MCF 10A (cell line): ENCODE measurements at regions not wholly inside any gene's neighbourhood (a gene's known extent, or its start where the extent isn't known, plus 50 kb on each side); places are given as distances from the start of the nearest gene placed in this dataset.

ENCODE experiments used
- BruUV-seq: library from RNA; stranded (reverse); fragments of 400-500 nt; replicated peaks from 2 replicates; lab custom pipeline; 2021; lab: Mats Ljungman, UMichigan
- CTCF ChIA-PET: fragments of 300-600 bp; sonication (Branson Sonifier 250); formaldehyde crosslinking; extraction: SDS; loops from one replicate; lab custom pipeline; 2021; ENCODE audit warnings: antibody characterized with exemption, inconsistent platforms; lab: Yijun Ruan, JAX
- POLR2A ChIA-PET: fragments of 300-600, 350-650 bp; sonication (Branson Sonifier 250); formaldehyde crosslinking; extraction: SDS; loops from one replicate; lab custom pipeline; 2020; ENCODE audit warnings: antibody characterized with exemption, inconsistent platforms; lab: Yijun Ruan, JAX
- DNase-seq: peaks from one replicate; pipeline ENCODE4 v3.0.0-alpha.2; 2018; ENCODE audit not compliant: unreplicated experiment
- H3K27ac Mint-ChIP-seq: one replicate; pipeline ENCODE4 v1.8.0; 2022; ENCODE audit warnings: mild to moderate bottlenecking, low read depth, mixed read lengths; ENCODE audit not compliant: unreplicated experiment
- H3K27me3 Mint-ChIP-seq: one replicate; pipeline ENCODE4 v1.8.0; 2022; ENCODE audit warnings: mixed read lengths; ENCODE audit not compliant: insufficient read depth, unreplicated experiment
- H3K36me3 Mint-ChIP-seq: one replicate; pipeline ENCODE4 v1.8.0; 2022; ENCODE audit warnings: mild to moderate bottlenecking, moderate library complexity, mixed read lengths; ENCODE audit not compliant: insufficient read depth, unreplicated experiment
- H3K4me1 Mint-ChIP-seq: one replicate; pipeline ENCODE4 v1.8.0; 2022; ENCODE audit warnings: mixed read lengths; ENCODE audit not compliant: insufficient read depth, unreplicated experiment
- H3K4me3 Mint-ChIP-seq: one replicate; pipeline ENCODE4 v1.8.0; 2022; ENCODE audit warnings: mild to moderate bottlenecking, moderate library complexity, mixed read lengths; ENCODE audit not compliant: unreplicated experiment
- H3K9me3 Mint-ChIP-seq: one replicate; pipeline ENCODE4 v1.8.0; 2022; ENCODE audit warnings: mixed read lengths; ENCODE audit not compliant: unreplicated experiment
- intact Hi-C: fragments of 100-400 bp; cut with micrococcal nuclease; formaldehyde crosslinking; loops from 2 replicates; pipeline ENCODE4 v1.14.1; 2022
- TF ChIP-seq, protein P1 (sequence below): fragments of 200-600 bp; IDR thresholded peaks from one replicate; pipeline ENCODE4 v1.8.0; 2022; ENCODE audit warnings: antibody characterized with exemption, mild to moderate bottlenecking; ENCODE audit not compliant: unreplicated experiment

DNA sequence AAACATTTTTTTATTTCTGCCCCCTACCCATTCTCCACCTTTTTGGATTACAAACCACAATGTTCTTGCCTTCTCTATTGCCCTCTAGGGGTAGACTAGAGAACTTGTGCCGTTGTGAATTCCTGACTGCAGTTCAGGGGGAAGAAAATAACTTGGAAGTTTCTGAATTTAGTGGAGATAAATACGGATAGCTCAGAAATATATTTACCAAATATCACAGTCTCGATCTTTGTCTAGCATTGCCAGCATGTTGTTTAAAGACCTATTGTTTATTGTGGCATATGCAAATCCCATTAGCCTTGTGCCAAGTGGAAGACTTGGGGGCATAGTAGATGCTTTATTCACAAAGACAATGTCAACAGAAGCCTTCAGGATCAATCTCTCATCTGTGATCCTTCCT, 154.1 kb upstream of the MMS22L start:
- TF ChIP-seq, protein P1, sequence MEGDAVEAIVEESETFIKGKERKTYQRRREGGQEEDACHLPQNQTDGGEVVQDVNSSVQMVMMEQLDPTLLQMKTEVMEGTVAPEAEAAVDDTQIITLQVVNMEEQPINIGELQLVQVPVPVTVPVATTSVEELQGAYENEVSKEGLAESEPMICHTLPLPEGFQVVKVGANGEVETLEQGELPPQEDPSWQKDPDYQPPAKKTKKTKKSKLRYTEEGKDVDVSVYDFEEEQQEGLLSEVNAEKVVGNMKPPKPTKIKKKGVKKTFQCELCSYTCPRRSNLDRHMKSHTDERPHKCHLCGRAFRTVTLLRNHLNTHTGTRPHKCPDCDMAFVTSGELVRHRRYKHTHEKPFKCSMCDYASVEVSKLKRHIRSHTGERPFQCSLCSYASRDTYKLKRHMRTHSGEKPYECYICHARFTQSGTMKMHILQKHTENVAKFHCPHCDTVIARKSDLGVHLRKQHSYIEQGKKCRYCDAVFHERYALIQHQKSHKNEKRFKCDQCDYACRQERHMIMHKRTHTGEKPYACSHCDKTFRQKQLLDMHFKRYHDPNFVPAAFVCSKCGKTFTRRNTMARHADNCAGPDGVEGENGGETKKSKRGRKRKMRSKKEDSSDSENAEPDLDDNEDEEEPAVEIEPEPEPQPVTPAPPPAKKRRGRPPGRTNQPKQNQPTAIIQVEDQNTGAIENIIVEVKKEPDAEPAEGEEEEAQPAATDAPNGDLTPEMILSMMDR, result peak; percentile 69
- intact Hi-C loops, result loop anchor here (1.0 to 5.0 kb wide), 2 partner anchors 251 to 365 kb away; no protein-coding TSS in a partner anchor
- CTCF ChIA-PET, result interaction anchor here (0.7 to 2.8 kb wide), 29 partner anchors 8 to 1730 kb away, joined by 3 to 20 read pairs (median 4); no protein-coding TSS in a partner anchor
- H3K27me3 Mint-ChIP-seq, result peaks cover 84% of the 10 kb centered on the region
- no peaks in the 10 kb centered on the region for H3K9me3 Mint-ChIP-seq
- no peaks in the 10 kb centered on the region for H3K36me3 Mint-ChIP-seq
- H3K27ac Mint-ChIP-seq, result no peak overlapping the region
- POLR2A ChIA-PET, result no interaction called here
- DNase-seq, result peak; percentile 44
- no peak overlapping the region for H3K4me3 Mint-ChIP-seq
- no peaks in the 10 kb centered on the region for H3K4me1 Mint-ChIP-seq
- BruUV-seq, result no TSS peak

DNA sequence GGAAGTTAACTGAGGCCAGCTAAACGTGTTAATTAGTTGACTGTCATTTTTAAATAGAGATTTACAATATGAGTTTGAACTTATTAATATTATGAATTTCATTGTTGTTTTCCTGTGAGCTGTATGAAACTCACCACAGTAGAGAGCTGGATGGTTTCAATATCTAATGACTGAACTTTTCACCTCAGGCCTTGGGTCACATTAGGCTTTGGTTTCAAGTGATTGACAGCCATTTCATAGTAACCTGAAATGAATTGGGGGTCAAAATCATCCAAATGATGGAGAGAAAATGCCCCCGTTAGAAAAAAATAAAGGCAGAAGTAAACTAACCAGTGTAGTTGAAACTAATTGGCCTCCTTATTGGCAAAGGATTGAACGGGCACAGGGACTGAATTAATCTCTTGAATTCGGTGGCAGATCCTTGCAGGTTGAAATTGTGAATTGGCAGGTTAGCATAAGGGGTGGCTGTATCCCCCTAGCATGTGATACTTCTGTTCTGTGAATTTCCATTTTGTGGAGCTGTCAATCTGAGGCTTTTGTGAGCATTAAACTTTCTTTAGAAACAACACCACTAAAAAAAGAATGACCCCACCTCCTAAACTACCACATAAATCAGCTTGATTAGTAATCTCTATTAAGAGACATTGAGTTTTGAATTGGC, 155.1 kb upstream of the MMS22L start:
- Mint-ChIP-seq H3K9me3 (no peaks in the 10 kb centered on the region), H3K36me3 (no peaks in the 10 kb centered on the region), H3K4me1 (no peaks in the 10 kb centered on the region), H3K27me3 (peaks cover 84% of the 10 kb centered on the region), H3K4me3 (no peak overlapping the region), H3K27ac (no peak overlapping the region)
- TF ChIP-seq, protein P1, result no peak
- CTCF ChIA-PET, result interaction anchor here (0.6 to 2.8 kb wide), 20 partner anchors 8 to 1313 kb away, joined by 3 to 20 read pairs (median 4); no protein-coding TSS in a partner anchor
- POLR2A ChIA-PET, result no interaction called here
- no peak for DNase-seq
- intact Hi-C loops, result loop anchor here (5.0 kb wide), 1 partner anchor 366 kb away; no protein-coding TSS in a partner anchor
- no TSS peak for BruUV-seq

DNA sequence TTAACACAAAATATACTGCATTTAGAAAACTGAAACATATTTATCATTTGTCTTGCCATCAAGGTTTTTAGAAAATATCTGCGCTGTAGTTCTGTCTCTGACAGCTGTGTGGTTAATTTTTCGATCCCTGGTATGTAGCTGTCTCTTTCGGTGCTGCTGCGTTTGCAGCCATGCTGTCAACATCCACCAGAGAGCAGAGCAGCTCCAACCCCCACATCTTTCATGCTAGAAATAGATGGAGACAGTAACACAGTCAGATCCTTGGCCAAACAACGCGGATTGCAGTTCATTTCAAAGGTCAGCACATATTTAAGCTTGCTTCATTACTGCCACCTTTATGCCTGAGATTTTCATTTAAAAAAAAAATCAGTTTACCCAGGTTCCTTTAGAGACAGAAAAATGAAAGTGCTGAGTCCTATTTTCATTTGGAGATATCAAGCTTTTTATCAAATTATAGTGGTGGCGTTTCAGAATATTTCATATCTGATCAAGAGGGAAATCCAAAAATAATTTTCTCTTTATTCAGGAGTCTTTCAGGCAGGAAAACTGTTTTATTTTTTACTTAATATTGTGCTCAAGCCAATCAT, 157.7 kb upstream of the MMS22L start:
- peak; percentile 11 for DNase-seq
- POLR2A ChIA-PET, result interaction anchor here (1.0 kb wide), 2 partner anchors 10 to 12 kb away, joined by 3 read pairs; no protein-coding TSS in a partner anchor
- TF ChIP-seq, protein P1, result no peak
- Mint-ChIP-seq H3K4me3 (no peak overlapping the region), H3K9me3 (no peaks in the 10 kb centered on the region), H3K4me1 (no peaks in the 10 kb centered on the region), H3K36me3 (no peaks in the 10 kb centered on the region), H3K27ac (no peak overlapping the region), H3K27me3 (peaks cover 80% of the 10 kb centered on the region)
- intact Hi-C loops, result no loop called here
- BruUV-seq, result no TSS peak
- CTCF ChIA-PET, result interaction anchor here (0.5 to 1.4 kb wide), 9 partner anchors 21 to 1678 kb away, joined by 3 to 5 read pairs (median 3); no protein-coding TSS in a partner anchor

DNA sequence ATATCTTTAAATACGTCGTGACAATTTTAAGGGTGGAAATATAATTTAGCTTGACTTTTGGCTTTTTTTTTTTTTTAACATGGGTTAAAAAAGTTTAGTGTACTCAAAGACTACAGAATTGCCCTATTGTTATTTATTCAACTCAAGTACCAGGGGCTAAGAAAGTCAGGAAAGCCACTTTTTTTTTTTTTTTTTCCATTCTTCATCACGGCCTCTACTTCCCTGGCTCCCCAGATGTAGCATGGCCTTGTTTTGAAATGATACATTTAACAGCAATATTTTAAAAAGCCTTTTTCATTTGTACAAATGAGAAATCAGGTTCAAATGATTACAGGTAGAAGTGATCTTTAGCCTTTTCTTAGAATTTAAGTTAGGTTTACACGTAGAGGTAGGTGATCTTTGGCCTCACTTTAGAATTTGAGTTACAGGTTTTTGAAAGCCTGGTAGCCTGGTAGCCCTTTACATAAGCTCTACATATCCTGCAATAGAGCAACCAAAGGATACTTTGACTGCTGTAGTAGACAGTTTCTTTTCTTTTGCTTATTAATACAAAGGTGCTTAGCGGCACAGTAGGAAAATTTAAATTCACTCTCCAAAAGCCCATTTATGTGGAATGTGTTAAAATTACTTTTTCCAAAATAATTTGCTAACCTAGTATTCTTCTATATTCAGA, 160.5 kb upstream of the MMS22L start:
- no peaks in the 10 kb centered on the region for H3K9me3 Mint-ChIP-seq
- no peak overlapping the region for H3K4me3 Mint-ChIP-seq
- H3K27me3 Mint-ChIP-seq, result peaks cover 86% of the 10 kb centered on the region
- BruUV-seq, result no TSS peak
- CTCF ChIA-PET, result interaction anchor here (0.6 kb wide), 1 partner anchor 1408 kb away, joined by 3 read pairs; no protein-coding TSS in a partner anchor
- H3K4me1 Mint-ChIP-seq, result no peaks in the 10 kb centered on the region
- no peak for DNase-seq
- intact Hi-C loops, result no loop called here
- POLR2A ChIA-PET, result interaction anchor here (0.6 kb wide), 1 partner anchor 37 kb away, joined by 3 read pairs; no protein-coding TSS in a partner anchor
- TF ChIP-seq, protein P1, result no peak
- H3K36me3 Mint-ChIP-seq, result no peaks in the 10 kb centered on the region
- H3K27ac Mint-ChIP-seq, result no peak overlapping the region
